PC-3 (cell line): ENCODE measurements at regions not wholly inside any gene's neighbourhood (a gene's known extent, or its start where the extent isn't known, plus 50 kb on each side); places are given as distances from the start of the nearest gene placed in this dataset.
"Not testable (repeated sequence)": the region's sequence is repeated elsewhere in the genome, so short reads cannot be mapped to it uniquely, and the experiment has no call there.

Source experiments
- ATAC-seq: fragments of 200-7000 bp; cut with Tn5 transposase; 2 replicates; pipeline ENCODE4 v1.9.1; 2020; ENCODE audit warnings: mild to moderate bottlenecking, moderate library complexity
- BruUV-seq: library from RNA; stranded (reverse); fragments of 400-500 nt; replicated peaks from 2 replicates; lab custom pipeline; 2021; lab: Mats Ljungman, UMichigan
- CTCF ChIA-PET: fragments of 300-600 bp; sonication (Branson Sonifier 250); formaldehyde crosslinking; loops from one replicate; lab custom pipeline; 2022; ENCODE audit warnings: antibody characterized with exemption; lab: Charles Lee
- POLR2A ChIA-PET: fragments of 300-600 bp; sonication (Branson Sonifier 250); formaldehyde crosslinking; loops from one replicate; lab custom pipeline; 2022; ENCODE audit warnings: antibody characterized with exemption; ENCODE audit not compliant: unreplicated experiment; lab: Charles Lee
- DNase-seq: peaks from one replicate; pipeline ENCODE4 v3.0.0-alpha.2; 2015
- H2AFZ ChIP-seq: fragments of 300-600 bp; sonication (generic); 2 replicates; pipeline ENCODE4 v1.6.0; 2016; ENCODE audit warnings: antibody characterized with exemption, low read length
- H3F3A ChIP-seq: fragments of 300-600 bp; sonication (generic); one replicate; pipeline ENCODE4 v1.6.0; 2017; ENCODE audit warnings: antibody characterized with exemption, low read length, control low read depth, mild to moderate bottlenecking; ENCODE audit not compliant: unreplicated experiment
- H3K27ac ChIP-seq: fragments of 300-600 bp; sonication (generic); 2 replicates; pipeline ENCODE4 v1.5.1; 2016; ENCODE audit warnings: mild to moderate bottlenecking, low read length
- H3K27me3 ChIP-seq: fragments of 300-600 bp; sonication (generic); 2 replicates; pipeline ENCODE4 v1.6.1; 2016; ENCODE audit warnings: low read length, mixed read lengths
- H3K36me3 ChIP-seq: fragments of 300-600 bp; sonication (generic); 2 replicates; pipeline ENCODE4 v1.6.1; 2016; ENCODE audit warnings: low read depth, mixed run types, low read length, mixed read lengths
- H3K4me1 ChIP-seq: fragments of 300-600 bp; sonication (generic); 2 replicates; pipeline ENCODE4 v1.5.1; 2016; ENCODE audit warnings: low read length; ENCODE audit not compliant: insufficient read depth
- H3K4me2 ChIP-seq: fragments of 300-600 bp; sonication (generic); 2 replicates; pipeline ENCODE4 v1.6.0; 2016; ENCODE audit warnings: low read length
- H3K4me3 ChIP-seq: fragments of 300-600 bp; sonication (generic); 2 replicates; pipeline ENCODE4 v1.5.1; 2016; ENCODE audit warnings: mild to moderate bottlenecking, low read length, mixed read lengths
- H3K79me2 ChIP-seq: fragments of 300-600 bp; sonication (generic); 2 replicates; pipeline ENCODE4 v1.6.1; 2017; ENCODE audit warnings: low read length, mixed read lengths
- H3K9ac ChIP-seq: fragments of 300-600 bp; sonication (generic); 2 replicates; pipeline ENCODE4 v1.6.0; 2016; ENCODE audit warnings: mild to moderate bottlenecking, low read length
- H3K9me2 ChIP-seq: fragments of 300-600 bp; sonication (generic); replicated peaks from 2 replicates; pipeline ENCODE4 v1.6.1; 2016; ENCODE audit warnings: mixed run types, low read length, mixed read lengths
- H3K9me3 ChIP-seq: fragments of 300-600 bp; sonication (generic); 2 replicates; pipeline ENCODE4 v1.6.1; 2016; ENCODE audit warnings: low read length, mixed read lengths
- H4K20me1 ChIP-seq: fragments of 300-600 bp; sonication (generic); 2 replicates; pipeline ENCODE4 v1.6.1; 2016; ENCODE audit warnings: low read length, mixed read lengths
- CTCF ChIP-seq: fragments of 300-600 bp; sonication (generic); conservative IDR thresholded peaks from 2 replicates; pipeline ENCODE4 v1.5.1; 2017; ENCODE audit warnings: antibody characterized with exemption, low read depth, mild to moderate bottlenecking, low read length
- EZH2 ChIP-seq: fragments of 300-600 bp; sonication (generic); IDR thresholded peaks from one replicate; pipeline ENCODE4 v1.6.1; 2017; ENCODE audit warnings: antibody characterized with exemption, mild to moderate bottlenecking, low read length; ENCODE audit not compliant: unreplicated experiment
- EZH2phosphoT487 ChIP-seq: fragments of 300-600 bp; sonication (generic); IDR thresholded peaks from 2 replicates; pipeline ENCODE4 v1.6.1; 2018; ENCODE audit warnings: mild to moderate bottlenecking, antibody characterized with exemption, low read length, borderline replicate concordance
- intact Hi-C: fragments of 100-400 bp; cut with micrococcal nuclease; formaldehyde crosslinking; loops from 2 replicates; pipeline ENCODE4 v1.9.0; 2023

- no peaks in the 10 kb centered on the region for H3K4me1 ChIP-seq
Measured at GRCh38 chr12:34166427-34167060, 144.2 kb downstream of the ALG10 start.

GRCh38 chr12:34168507-34168906 lies 146.2 kb downstream of the ALG10 start:
- H3K4me2 ChIP-seq, POLR2A ChIA-PET, H2AFZ ChIP-seq, H4K20me1 ChIP-seq, DNase-seq, H3K27ac ChIP-seq, ATAC-seq, H3F3A ChIP-seq, H3K9me2 ChIP-seq, BruUV-seq, H3K27me3 ChIP-seq, H3K9ac ChIP-seq, intact Hi-C loops, CTCF ChIA-PET, H3K79me2 ChIP-seq, H3K9me3 ChIP-seq, H3K36me3 ChIP-seq, H3K4me1 ChIP-seq, H3K4me3 ChIP-seq: not testable (repeated sequence)

More at GRCh38 chr12:34166427-34167060, 144.2 kb downstream of the ALG10 start:
- Histone ChIP-seq H3K36me3 (no peaks in the 10 kb centered on the region), H3K9ac (no peak overlapping the region), H3K27ac (no peak overlapping the region), H4K20me1 (no peaks in the 10 kb centered on the region), H3K4me2 (no peak overlapping the region), H3K4me3 (no peak overlapping the region), H3K27me3 (no peaks in the 10 kb centered on the region; the same call in 1 of the 2 replicates), H2AFZ (no peak overlapping the region), H3F3A (no peaks in the 10 kb centered on the region), H3K79me2 (no peaks in the 10 kb centered on the region), H3K9me3 (no peaks in the 10 kb centered on the region), H3K9me2 (no peaks in the 10 kb centered on the region)
- ChIA-PET POLR2A (no interaction called here), CTCF (no interaction called here)
- no TSS peak for BruUV-seq
- TF ChIP-seq EZH2 (no peak), CTCF (no peak), EZH2phosphoT487 (no peak)
- intact Hi-C loops: no loop called here
- ATAC-seq (no peak), DNase-seq (no peak)

GRCh38 chr12:34186492-34186891 lies 164.2 kb downstream of the ALG10 start:
- CTCF ChIA-PET: no interaction called here
- Histone ChIP-seq H3K9me3 (no peaks in the 10 kb centered on the region), H3K4me1 (no peaks in the 10 kb centered on the region), H3K4me3 (no peak overlapping the region), H3K9me2 (no peaks in the 10 kb centered on the region), H3K4me2 (no peak overlapping the region), H3F3A (no peaks in the 10 kb centered on the region), H3K27ac (no peak overlapping the region), H3K79me2 (no peaks in the 10 kb centered on the region), H3K36me3 (no peaks in the 10 kb centered on the region), H3K27me3 (no peaks in the 10 kb centered on the region), H2AFZ (no peak overlapping the region), H4K20me1 (no peaks in the 10 kb centered on the region), H3K9ac (no peak overlapping the region)
- peak; percentile 46; the same call in 1 of the 2 replicates for ATAC-seq
- no peak for TF ChIP-seq EZH2
- TF ChIP-seq CTCF: peak; percentile 40; the same call in 1 of the 2 replicates
- POLR2A ChIA-PET: no interaction called here
- no TSS peak for BruUV-seq
- intact Hi-C loops: loop anchor here (2.0 kb wide), 1 partner anchor 64 kb away; no protein-coding TSS in a partner anchor
- peak; percentile 33 for DNase-seq
